ENCODE measurements at regions not wholly inside any gene's neighbourhood (a gene's known extent, or its start where the extent isn't known, plus 50 kb on each side); places are given as distances from the start of the nearest gene placed in this dataset.

DNA sequence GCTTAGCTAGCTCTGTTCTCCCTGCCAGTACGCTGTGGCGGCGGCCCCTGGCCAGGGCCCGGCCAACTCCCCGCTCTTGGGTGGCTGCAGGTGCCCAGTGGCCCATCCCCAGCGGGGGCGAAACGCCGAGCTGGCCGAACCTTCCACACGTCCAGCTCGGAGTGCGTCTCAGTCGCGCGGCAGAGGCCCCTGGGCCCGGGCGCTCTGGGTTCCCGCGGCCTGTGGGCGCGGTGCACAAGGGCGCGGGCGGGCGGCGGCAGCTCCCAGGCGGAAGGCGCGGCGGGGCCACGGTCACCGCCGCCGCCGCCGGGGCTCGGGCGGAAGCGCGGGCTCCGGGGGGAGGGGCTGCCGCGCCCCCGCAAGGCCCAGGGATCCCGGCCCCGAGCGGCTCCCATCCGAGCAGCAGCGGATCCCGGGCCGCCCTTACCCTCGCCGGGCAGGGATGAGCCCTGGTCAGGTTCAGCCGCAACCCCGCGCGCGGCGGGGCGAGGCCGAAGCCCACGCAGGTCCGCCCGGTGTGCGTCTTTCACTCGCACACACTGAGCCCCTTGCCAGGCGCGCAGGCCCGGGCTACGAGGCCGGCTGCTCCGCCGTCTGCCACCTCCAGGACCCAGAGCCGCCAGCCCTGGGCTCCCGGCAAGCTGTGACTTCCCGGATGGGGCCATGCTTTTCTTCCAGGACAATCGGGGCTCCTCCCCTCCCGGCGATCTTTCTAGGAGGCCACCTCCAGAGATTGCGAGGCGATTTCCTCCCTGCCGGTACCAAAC is 54.2 kb downstream of the CCDC54 start (continued):
- no peak for TF ChIP-seq ZNF350 (CRISPR knock-in tag; IDR thresholded peaks at IDR 0.05; ENCODE audit: borderline replicate concordance, low read depth)
- no peak for TF ChIP-seq SIN3A (IDR thresholded peaks at IDR 0.05; ENCODE audit: borderline replicate concordance, low read depth, low read length)
- TF ChIP-seq PHF8 (CRISPR knock-in tag; IDR thresholded peaks at IDR 0.05), result peak; percentile 55; the same call in 1 of the 2 replicates
- peak; percentile 70 for TF ChIP-seq ZFY (CRISPR knock-in tag; IDR thresholded peaks at IDR 0.05)
- no peak for TF ChIP-seq SIX4 (CRISPR knock-in tag; IDR thresholded peaks at IDR 0.05)
- TF ChIP-seq, protein P1, sequence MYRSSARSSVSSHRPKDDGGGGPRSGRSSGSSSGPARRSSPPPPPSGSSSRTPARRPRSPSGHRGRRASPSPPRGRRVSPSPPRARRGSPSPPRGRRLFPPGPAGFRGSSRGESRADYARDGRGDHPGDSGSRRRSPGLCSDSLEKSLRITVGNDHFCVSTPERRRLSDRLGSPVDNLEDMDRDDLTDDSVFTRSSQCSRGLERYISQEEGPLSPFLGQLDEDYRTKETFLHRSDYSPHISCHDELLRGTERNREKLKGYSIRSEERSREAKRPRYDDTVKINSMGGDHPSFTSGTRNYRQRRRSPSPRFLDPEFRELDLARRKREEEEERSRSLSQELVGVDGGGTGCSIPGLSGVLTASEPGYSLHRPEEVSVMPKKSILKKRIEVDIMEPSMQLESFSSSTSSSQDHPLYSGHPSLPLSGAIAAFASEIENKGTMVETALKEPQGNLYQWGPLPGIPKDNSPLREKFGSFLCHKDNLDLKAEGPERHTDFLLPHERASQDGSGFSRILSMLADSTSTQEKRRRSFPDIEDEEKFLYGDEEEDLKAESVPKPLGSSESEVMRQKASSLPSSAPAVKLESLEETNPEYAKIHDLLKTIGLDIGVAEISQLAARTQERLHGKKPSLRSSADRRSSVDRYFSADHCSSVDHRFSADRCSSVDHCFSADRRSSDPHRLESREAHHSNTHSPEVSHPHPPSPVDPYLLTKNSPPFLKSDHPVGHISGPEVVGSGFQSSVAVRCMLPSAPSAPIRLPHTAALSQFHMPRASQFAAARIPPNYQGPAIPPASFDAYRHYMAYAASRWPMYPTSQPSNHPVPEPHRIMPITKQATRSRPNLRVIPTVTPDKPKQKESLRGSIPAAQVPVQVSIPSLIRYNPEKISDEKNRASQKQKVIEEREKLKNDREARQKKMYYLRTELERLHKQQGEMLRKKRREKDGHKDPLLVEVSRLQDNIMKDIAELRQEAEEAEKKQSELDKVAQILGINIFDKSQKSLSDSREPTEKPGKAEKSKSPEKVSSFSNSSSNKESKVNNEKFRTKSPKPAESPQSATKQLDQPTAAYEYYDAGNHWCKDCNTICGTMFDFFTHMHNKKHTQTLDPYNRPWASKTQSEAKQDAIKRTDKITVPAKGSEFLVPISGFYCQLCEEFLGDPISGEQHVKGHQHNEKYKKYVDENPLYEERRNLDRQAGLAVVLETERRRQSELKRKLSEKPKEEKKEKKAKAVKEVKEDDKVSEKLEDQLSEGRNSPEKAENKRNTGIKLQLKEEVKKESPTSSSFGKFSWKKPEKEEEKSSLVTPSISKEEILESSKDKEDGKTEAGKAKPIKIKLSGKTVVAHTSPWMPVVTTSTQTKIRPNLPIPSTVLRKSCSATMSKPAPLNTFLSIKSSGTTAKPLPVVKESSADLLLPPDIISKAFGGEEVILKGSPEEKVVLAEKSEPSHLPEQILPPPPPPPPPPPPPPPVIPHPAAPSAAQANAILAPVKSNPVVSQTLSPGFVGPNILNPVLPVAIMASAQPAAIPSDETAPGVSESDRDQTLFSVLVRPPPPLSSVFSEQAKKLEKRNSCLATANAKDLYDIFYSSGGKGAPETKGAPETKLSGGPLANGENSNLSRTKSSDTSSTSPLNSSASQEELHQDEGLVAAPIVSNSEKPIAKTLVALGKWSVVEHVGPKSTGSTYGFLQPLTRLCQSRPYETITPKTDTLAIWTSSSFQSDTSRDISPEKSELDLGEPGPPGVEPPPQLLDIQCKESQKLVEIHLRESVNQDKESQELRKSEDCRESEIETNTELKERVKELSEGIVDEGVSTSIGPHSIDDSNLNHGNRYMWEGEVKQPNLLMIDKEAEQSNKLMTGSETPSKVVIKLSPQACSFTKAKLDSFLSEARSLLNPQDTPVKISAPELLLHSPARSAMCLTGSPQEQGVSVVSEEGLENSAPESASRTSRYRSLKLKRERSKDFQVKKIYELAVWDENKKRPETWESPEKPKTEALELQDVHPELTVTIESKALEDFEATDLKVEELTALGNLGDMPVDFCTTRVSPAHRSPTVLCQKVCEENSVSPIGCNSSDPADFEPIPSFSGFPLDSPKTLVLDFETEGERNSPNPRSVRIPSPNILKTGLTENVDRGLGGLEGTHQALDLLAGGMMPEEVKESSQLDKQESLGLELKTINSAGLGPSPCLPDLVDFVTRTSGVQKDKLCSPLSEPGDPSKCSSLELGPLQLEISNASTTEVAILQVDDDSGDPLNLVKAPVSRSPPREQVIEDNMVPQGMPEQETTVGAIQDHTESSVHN (CRISPR knock-in tag; IDR thresholded peaks at IDR 0.05), result no peak
- no peak for TF ChIP-seq PCBP2 (optimal IDR thresholded peaks at IDR 0.05; ENCODE audit: low read depth, low read length, poor library complexity, severe bottlenecking)
- no peak for TF ChIP-seq SSRP1 (CRISPR knock-in tag; IDR thresholded peaks at IDR 0.05)
- TF ChIP-seq, protein P2, sequence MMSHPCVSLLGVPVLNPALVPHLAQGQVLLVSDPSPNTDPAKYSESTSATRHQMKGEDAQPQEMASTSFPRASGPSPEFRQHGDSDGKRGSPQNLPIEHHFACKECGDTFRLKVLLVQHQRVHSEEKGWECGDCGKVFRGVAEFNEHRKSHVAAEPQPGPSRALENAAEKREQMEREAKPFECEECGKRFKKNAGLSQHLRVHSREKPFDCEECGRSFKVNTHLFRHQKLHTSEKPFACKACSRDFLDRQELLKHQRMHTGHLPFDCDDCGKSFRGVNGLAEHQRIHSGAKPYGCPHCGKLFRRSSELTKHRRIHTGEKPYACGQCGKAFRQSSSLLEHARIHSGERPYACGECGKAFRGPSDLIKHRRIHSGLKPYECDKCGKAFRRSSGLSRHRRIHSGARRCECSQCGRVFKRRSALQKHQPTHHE (CRISPR knock-in tag; IDR thresholded peaks at IDR 0.05; ENCODE audit: borderline replicate concordance), result no peak
- TF ChIP-seq, protein P3, sequence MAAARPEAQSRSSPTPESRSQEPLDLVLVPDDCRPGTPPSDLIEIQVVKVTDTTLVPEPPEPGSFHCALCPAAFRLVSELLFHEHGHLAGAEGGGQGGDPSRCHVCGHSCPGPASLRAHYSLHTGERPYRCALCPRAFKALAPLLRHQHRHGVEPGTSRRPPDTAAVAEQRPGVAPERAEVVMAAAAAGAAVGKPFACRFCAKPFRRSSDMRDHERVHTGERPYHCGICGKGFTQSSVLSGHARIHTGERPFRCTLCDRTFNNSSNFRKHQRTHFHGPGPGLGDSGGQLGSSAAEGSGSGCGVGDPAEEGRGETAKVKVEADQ (CRISPR knock-in tag; IDR thresholded peaks at IDR 0.05; ENCODE audit: borderline replicate concordance), result peak; percentile 74; the same call in 1 of the 2 replicates
- TF ChIP-seq SPEN (CRISPR knock-in tag; IDR thresholded peaks at IDR 0.05; ENCODE audit: low read depth), result peak; percentile 43; the same call in 1 of the 2 replicates
- no peak for TF ChIP-seq SOX13 (IDR thresholded peaks at IDR 0.05)
- TF ChIP-seq SOX13 (CRISPR knock-in tag; conservative IDR thresholded peaks at IDR 0.05 in 1 of 2, IDR thresholded peaks at IDR 0.05 in 1 of 2), result no peak
- TF ChIP-seq, protein P4, sequence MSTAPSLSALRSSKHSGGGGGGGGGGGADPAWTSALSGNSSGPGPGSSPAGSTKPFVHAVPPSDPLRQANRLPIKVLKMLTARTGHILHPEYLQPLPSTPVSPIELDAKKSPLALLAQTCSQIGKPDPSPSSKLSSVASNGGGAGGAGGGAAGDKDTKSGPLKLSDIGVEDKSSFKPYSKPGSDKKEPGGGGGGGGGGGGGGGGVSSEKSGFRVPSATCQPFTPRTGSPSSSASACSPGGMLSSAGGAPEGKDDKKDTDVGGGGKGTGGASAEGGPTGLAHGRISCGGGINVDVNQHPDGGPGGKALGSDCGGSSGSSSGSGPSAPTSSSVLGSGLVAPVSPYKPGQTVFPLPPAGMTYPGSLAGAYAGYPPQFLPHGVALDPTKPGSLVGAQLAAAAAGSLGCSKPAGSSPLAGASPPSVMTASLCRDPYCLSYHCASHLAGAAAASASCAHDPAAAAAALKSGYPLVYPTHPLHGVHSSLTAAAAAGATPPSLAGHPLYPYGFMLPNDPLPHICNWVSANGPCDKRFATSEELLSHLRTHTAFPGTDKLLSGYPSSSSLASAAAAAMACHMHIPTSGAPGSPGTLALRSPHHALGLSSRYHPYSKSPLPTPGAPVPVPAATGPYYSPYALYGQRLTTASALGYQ (CRISPR knock-in tag; IDR thresholded peaks at IDR 0.05), result no peak
